Esophagus muscularis mucosa (tissue), 4 donors: ENCODE measurements at regions not wholly inside any gene's neighbourhood (a gene's known extent, or its start where the extent isn't known, plus 50 kb on each side); places are given as distances from the start of the nearest gene placed in this dataset.

Source experiments
- CTCF ChIP-seq, 3 experiments: fragments of 200-600 bp in 2 of 3; fragments of 450-650 bp in 1 of 3; sonication (generic) in 2 of 3; IDR thresholded peaks; one replicate each; pipeline ENCODE4 v1.5.1; 2017 to 2019; ENCODE audit warnings: antibody characterized with exemption in 3 of 3, mild to moderate bottlenecking in 2 of 3, moderate library complexity in 1 of 3
- EP300 ChIP-seq: sonication (generic); formaldehyde crosslinking; IDR thresholded peaks from one replicate; pipeline ENCODE4 v1.6.1; 2017; ENCODE audit warnings: antibody characterized with exemption
- POLR2A ChIP-seq: fragments of 450-650 bp; IDR thresholded peaks from one replicate; pipeline ENCODE4 v1.6.1; 2017; ENCODE audit warnings: antibody characterized with exemption, moderate library complexity, mild to moderate bottlenecking, low read depth
- POLR2AphosphoS5 ChIP-seq, 2 donors: sonication (generic); formaldehyde crosslinking; IDR thresholded peaks; one replicate each; pipeline ENCODE4 v1.6.1; 2017; ENCODE audit warnings: antibody characterized with exemption in 2 of 2

- TF ChIP-seq CTCF (IDR thresholded peaks at IDR 0.05) = no peak
- TF ChIP-seq POLR2AphosphoS5 (IDR thresholded peaks at IDR 0.05) = no peak
- TF ChIP-seq POLR2A = no peak
- TF ChIP-seq EP300 = no peak
Measured at GRCh38 chr12:84637926-84638325, 274.7 kb downstream of the SLC6A15 start.
